PC-9 (cell line): ENCODE measurements at regions not wholly inside any gene's neighbourhood (a gene's known extent, or its start where the extent isn't known, plus 50 kb on each side); places are given as distances from the start of the nearest gene placed in this dataset.
A peak's percentile ranks its signal among the peaks of the same experiment; 100 is the strongest.
"Not testable (repeated sequence)": the region's sequence is repeated elsewhere in the genome, so short reads cannot be mapped to it uniquely, and the experiment has no call there.

ENCODE experiments used
- BruUV-seq: library from RNA; stranded (reverse); fragments of 400-500 nt; replicated peaks from 2 replicates; lab custom pipeline; 2021; lab: Mats Ljungman, UMichigan
- CTCF ChIA-PET: fragments of 300-600 bp; sonication (Branson Sonifier 250); formaldehyde crosslinking; loops from one replicate; lab custom pipeline; 2022; ENCODE audit warnings: antibody characterized with exemption; lab: Charles Lee
- POLR2A ChIA-PET: fragments of 300-600 bp; sonication (Branson Sonifier 250); formaldehyde crosslinking; loops from one replicate; lab custom pipeline; 2022; ENCODE audit warnings: antibody characterized with exemption; ENCODE audit not compliant: unreplicated experiment; lab: Charles Lee
- DNase-seq, 2 experiments: peaks; one replicate each; pipeline versions ENCODE4 v3.0.0 to v3.0.0-alpha.2; 2015 to 2022; ENCODE audit warnings: mixed read lengths in 1 of 2
- H2AFZ ChIP-seq: fragments of 200-600 bp; sonication (generic); 2 replicates; pipeline ENCODE4 v1.8.1; 2017; ENCODE audit warnings: antibody characterized with exemption
- H3F3A ChIP-seq: fragments of 200-600 bp; sonication (generic); 2 replicates; pipeline ENCODE4 v1.8.1; 2017; ENCODE audit warnings: antibody characterized with exemption, mild to moderate bottlenecking, low read depth; ENCODE audit not compliant: insufficient read depth
- H3K27ac ChIP-seq: fragments of 200-600 bp; sonication (generic); 2 replicates; pipeline ENCODE4 v1.6.1; 2016; ENCODE audit warnings: mixed run types
- H3K27me3 ChIP-seq: fragments of 200-600 bp; sonication (generic); 2 replicates; pipeline ENCODE4 v1.6.1; 2016; ENCODE audit warnings: low read depth, mixed run types; ENCODE audit not compliant: insufficient read depth
- H3K36me3 ChIP-seq: fragments of 200-600 bp; sonication (generic); 2 replicates; pipeline ENCODE4 v1.6.1; 2016; ENCODE audit warnings: low read depth, mixed run types
- H3K4me1 ChIP-seq: fragments of 200-600 bp; sonication (generic); replicated peaks from 2 replicates; pipeline ENCODE4 v1.6.1; 2016; ENCODE audit warnings: mixed run types; ENCODE audit not compliant: insufficient read depth
- H3K4me2 ChIP-seq: fragments of 200-600 bp; sonication (generic); 2 replicates; pipeline ENCODE4 v1.6.1; 2017; ENCODE audit warnings: mixed run types
- H3K4me3 ChIP-seq: fragments of 200-600 bp; sonication (generic); 2 replicates; pipeline ENCODE4 v1.6.1; 2016; ENCODE audit warnings: mixed run types
- H3K79me2 ChIP-seq: fragments of 200-600 bp; sonication (generic); 2 replicates; pipeline ENCODE4 v1.6.1; 2017; ENCODE audit warnings: low read depth, mixed run types
- H3K9me2 ChIP-seq: fragments of 200-600 bp; sonication (generic); 2 replicates; pipeline ENCODE4 v1.8.1; 2017; ENCODE audit warnings: mild to moderate bottlenecking; ENCODE audit not compliant: insufficient read depth
- H3K9me3 ChIP-seq: fragments of 200-600 bp; sonication (generic); 2 replicates; pipeline ENCODE4 v1.8.1; 2016; ENCODE audit warnings: low read depth; ENCODE audit not compliant: insufficient read depth
- H4K20me1 ChIP-seq: fragments of 200-600 bp; sonication (generic); 2 replicates; pipeline ENCODE4 v1.8.1; 2017; ENCODE audit not compliant: insufficient read depth
- EZH2 ChIP-seq: fragments of 200-600 bp; sonication (generic); IDR thresholded peaks from 2 replicates; pipeline ENCODE4 v1.8.0; 2017; ENCODE audit warnings: antibody characterized with exemption, low read depth
- intact Hi-C: fragments of 100-400 bp; cut with micrococcal nuclease; formaldehyde crosslinking; loops from one replicate; pipeline ENCODE4 v1.10.0; 2022; ENCODE audit not compliant: unreplicated experiment
- TF ChIP-seq, protein P1 (sequence below): fragments of 200-600 bp; sonication (generic); conservative IDR thresholded peaks from 2 replicates; pipeline ENCODE4 v1.6.1; 2017; ENCODE audit warnings: mixed run types, antibody characterized with exemption, mild to moderate bottlenecking, moderate library complexity

DNA sequence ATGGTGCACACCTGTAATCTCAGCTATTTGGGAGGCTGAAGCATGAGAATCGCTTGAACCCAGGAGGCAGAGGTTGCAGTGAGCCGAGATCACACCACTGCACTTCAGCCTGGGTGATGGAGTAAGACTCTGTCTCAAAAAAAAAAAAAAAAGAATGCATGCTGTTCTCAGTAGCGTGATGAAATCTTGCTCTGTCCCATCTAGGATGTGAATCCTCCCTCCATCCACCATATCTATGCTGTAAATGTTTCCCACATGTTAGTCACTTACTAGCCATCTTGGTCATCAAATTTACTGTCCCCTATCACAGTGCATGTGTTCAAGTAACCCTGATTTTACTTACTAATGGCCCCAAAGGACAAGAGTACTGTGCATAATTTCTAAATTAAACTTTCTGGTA, 315.4 kb upstream of the TBX18 start:
- no peaks in the 10 kb centered on the region for H3K9me2 ChIP-seq
- no peaks in the 10 kb centered on the region for H3K9me3 ChIP-seq
- no peaks in the 10 kb centered on the region for H3K27me3 ChIP-seq
- intact Hi-C loops, result no loop called here
- ChIA-PET CTCF (no interaction called here), POLR2A (no interaction called here)
- no peaks in the 10 kb centered on the region for H3K36me3 ChIP-seq
- no peak overlapping the region for H3K4me3 ChIP-seq
- TF ChIP-seq EZH2, result no peak
- TF ChIP-seq, protein P1, sequence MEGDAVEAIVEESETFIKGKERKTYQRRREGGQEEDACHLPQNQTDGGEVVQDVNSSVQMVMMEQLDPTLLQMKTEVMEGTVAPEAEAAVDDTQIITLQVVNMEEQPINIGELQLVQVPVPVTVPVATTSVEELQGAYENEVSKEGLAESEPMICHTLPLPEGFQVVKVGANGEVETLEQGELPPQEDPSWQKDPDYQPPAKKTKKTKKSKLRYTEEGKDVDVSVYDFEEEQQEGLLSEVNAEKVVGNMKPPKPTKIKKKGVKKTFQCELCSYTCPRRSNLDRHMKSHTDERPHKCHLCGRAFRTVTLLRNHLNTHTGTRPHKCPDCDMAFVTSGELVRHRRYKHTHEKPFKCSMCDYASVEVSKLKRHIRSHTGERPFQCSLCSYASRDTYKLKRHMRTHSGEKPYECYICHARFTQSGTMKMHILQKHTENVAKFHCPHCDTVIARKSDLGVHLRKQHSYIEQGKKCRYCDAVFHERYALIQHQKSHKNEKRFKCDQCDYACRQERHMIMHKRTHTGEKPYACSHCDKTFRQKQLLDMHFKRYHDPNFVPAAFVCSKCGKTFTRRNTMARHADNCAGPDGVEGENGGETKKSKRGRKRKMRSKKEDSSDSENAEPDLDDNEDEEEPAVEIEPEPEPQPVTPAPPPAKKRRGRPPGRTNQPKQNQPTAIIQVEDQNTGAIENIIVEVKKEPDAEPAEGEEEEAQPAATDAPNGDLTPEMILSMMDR, result no peak
- H3K79me2 ChIP-seq, result no peaks in the 10 kb centered on the region
- DNase-seq, result no peak
- H2AFZ ChIP-seq, result no peak overlapping the region
- BruUV-seq, result no TSS peak
- H4K20me1 ChIP-seq, result no peaks in the 10 kb centered on the region
- H3K4me2 ChIP-seq, result no peak overlapping the region
- H3F3A ChIP-seq, result peaks cover 5% of the 10 kb centered on the region; the same call in 1 of the 2 replicates
- peaks cover 13% of the 10 kb centered on the region for H3K4me1 ChIP-seq
- H3K27ac ChIP-seq, result no peak overlapping the region

DNA sequence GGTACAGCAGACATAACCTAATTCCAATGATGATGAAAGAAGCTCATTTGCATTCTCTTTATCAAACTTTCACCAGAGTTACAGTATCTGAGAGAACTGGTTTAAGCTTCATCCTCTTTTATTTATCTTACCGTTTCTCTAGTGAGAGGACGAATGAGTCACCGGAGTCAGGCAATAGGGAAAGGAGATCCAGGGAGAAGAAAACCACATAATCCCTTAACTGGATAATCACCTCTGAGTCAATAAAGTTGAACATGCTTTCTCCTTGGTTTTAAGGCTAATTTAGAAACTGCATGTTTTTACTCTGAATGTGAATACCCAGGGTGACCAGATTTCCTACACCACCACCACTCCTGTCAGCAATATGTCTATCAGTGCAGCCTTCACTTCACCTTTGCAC, 313.7 kb upstream of the TBX18 start:
- H3K4me2 ChIP-seq, result peak overlapping the region; percentile 5
- peak overlapping the region; percentile 37; the same call in 1 of the 2 replicates for H3K27ac ChIP-seq
- DNase-seq, result peak; percentile 15 to 76

DNA sequence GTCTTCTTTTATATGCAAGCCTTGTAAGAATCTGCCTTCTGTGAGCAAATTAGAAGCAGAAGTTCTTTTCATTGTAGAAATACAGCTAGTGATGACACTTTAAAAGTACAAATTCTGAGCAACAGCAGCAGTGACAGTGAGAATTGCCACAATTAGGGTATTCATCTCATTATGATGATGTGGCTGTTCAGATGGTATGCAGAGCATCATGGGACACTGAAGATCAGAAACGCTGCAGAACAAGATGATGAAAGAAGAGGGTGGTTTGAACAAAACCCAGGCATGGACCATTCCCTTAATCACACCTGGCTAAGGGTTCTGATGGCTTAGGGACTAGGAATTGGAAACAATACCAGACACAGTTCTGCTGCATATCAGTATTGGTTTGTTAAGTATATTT, 312.7 kb upstream of the TBX18 start:
- no peak overlapping the region for H3K4me3 ChIP-seq
- no peaks in the 10 kb centered on the region for H3K36me3 ChIP-seq
- H3K79me2 ChIP-seq, result no peaks in the 10 kb centered on the region
- no peaks in the 10 kb centered on the region for H3K9me3 ChIP-seq
- POLR2A ChIA-PET, result no interaction called here
- H2AFZ ChIP-seq, result no peak overlapping the region
- TF ChIP-seq EZH2, result no peak
- TF ChIP-seq, protein P1, result no peak
- 0 out of 2 replicates have a peak overlapping the region, but pooled peaks have one; percentile 37 for H3K27ac ChIP-seq
- no peaks in the 10 kb centered on the region for H4K20me1 ChIP-seq
- intact Hi-C loops, result no loop called here
- H3K27me3 ChIP-seq, result no peaks in the 10 kb centered on the region
- peaks cover 13% of the 10 kb centered on the region for H3K4me1 ChIP-seq
- BruUV-seq, result no TSS peak
- no peaks in the 10 kb centered on the region for H3K9me2 ChIP-seq
- no peak overlapping the region for H3K4me2 ChIP-seq
- no peak for DNase-seq
- peaks cover 5% of the 10 kb centered on the region; the same call in 1 of the 2 replicates for H3F3A ChIP-seq
- CTCF ChIA-PET, result no interaction called here

More for the DNA sequence above, 313.7 kb upstream of the TBX18 start:
- TF ChIP-seq EZH2, result no peak
- TF ChIP-seq, protein P1, result no peak
- H3K4me3 ChIP-seq, result no peak overlapping the region
- H4K20me1 ChIP-seq, result no peaks in the 10 kb centered on the region
- H2AFZ ChIP-seq, result no peak overlapping the region
- no peaks in the 10 kb centered on the region for H3K27me3 ChIP-seq
- intact Hi-C loops, result no loop called here
- ChIA-PET CTCF (interaction anchor here (0.7 kb wide), 1 partner anchor 722 kb away, joined by 3 read pairs; no protein-coding TSS in a partner anchor), POLR2A (interaction anchor here (0.6 to 0.7 kb wide), 2 partner anchors 515 to 601 kb away, joined by 3 to 7 read pairs; no protein-coding TSS in a partner anchor)
- H3K79me2 ChIP-seq, result no peaks in the 10 kb centered on the region
- peaks cover 13% of the 10 kb centered on the region for H3K4me1 ChIP-seq
- H3K9me2 ChIP-seq, result no peaks in the 10 kb centered on the region
- no TSS peak for BruUV-seq
- peaks cover 5% of the 10 kb centered on the region; the same call in 1 of the 2 replicates for H3F3A ChIP-seq
- no peaks in the 10 kb centered on the region for H3K36me3 ChIP-seq
- H3K9me3 ChIP-seq, result no peaks in the 10 kb centered on the region

- intact Hi-C loops, H3K4me1 ChIP-seq, H3K79me2 ChIP-seq, H4K20me1 ChIP-seq, H2AFZ ChIP-seq, H3K4me3 ChIP-seq, CTCF ChIA-PET, DNase-seq, H3F3A ChIP-seq, H3K27ac ChIP-seq, H3K36me3 ChIP-seq, H3K4me2 ChIP-seq, BruUV-seq, POLR2A ChIA-PET, H3K9me3 ChIP-seq, H3K9me2 ChIP-seq, H3K27me3 ChIP-seq: not testable (repeated sequence)
Measured at GRCh38 chr6:85071845-85072244, 307.4 kb upstream of the TBX18 start.
